ENCODE measurements at regions not wholly inside any gene's neighbourhood (a gene's known extent, or its start where the extent isn't known, plus 50 kb on each side); places are given as distances from the start of the nearest gene placed in this dataset.

GRCh38 chr4:151472297-151472696 is 63.3 kb downstream of the FHIP1A start:
- TF ChIP-seq, protein P1, sequence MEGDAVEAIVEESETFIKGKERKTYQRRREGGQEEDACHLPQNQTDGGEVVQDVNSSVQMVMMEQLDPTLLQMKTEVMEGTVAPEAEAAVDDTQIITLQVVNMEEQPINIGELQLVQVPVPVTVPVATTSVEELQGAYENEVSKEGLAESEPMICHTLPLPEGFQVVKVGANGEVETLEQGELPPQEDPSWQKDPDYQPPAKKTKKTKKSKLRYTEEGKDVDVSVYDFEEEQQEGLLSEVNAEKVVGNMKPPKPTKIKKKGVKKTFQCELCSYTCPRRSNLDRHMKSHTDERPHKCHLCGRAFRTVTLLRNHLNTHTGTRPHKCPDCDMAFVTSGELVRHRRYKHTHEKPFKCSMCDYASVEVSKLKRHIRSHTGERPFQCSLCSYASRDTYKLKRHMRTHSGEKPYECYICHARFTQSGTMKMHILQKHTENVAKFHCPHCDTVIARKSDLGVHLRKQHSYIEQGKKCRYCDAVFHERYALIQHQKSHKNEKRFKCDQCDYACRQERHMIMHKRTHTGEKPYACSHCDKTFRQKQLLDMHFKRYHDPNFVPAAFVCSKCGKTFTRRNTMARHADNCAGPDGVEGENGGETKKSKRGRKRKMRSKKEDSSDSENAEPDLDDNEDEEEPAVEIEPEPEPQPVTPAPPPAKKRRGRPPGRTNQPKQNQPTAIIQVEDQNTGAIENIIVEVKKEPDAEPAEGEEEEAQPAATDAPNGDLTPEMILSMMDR (conservative IDR thresholded peaks at IDR 0.05; ENCODE audit: low read depth, low read length) = no peak
- TF ChIP-seq EZH2 (IDR thresholded peaks at IDR 0.05; ENCODE audit: borderline replicate concordance, low read depth, low read length, poor library complexity, severe bottlenecking) = no peak
- no TSS peak for BruUV-seq (replicated peaks)
- Histone ChIP-seq H3K9me3 (ENCODE audit: low read depth, low read length, poor library complexity, severe bottlenecking) (no peaks in the 10 kb centered on the region), H3K27ac (ENCODE audit: low read depth, low read length, poor library complexity, severe bottlenecking) (no peak overlapping the region), H3K36me3 (ENCODE audit: insufficient read depth, low read length, poor library complexity, severe bottlenecking) (no peaks in the 10 kb centered on the region), H3K4me1 (ENCODE audit: insufficient read depth, low read length, poor library complexity, severe bottlenecking) (no peaks in the 10 kb centered on the region), H3K27me3 (replicated peaks; ENCODE audit: insufficient read depth, low read depth, low read length, poor library complexity) (no peaks in the 10 kb centered on the region), H3K4me3 (ENCODE audit: low read depth, low read length, poor library complexity, severe bottlenecking) (no peak overlapping the region)
- ChIA-PET POLR2A (ENCODE audit: low non-redundant PET) (no interaction called here), CTCF (no interaction called here)
- no peak for DNase-seq (ENCODE audit: low spot score)
- intact Hi-C loops (cut with micrococcal nuclease; ENCODE audit: unreplicated experiment) = no loop called here

GRCh38 chr4:151472711-151473110 is 63.7 kb downstream of the FHIP1A start:
- POLR2A ChIA-PET (ENCODE audit: low non-redundant PET) = no interaction called here
- BruUV-seq (replicated peaks) = no TSS peak
- Histone ChIP-seq H3K27ac (ENCODE audit: low read depth, low read length, poor library complexity, severe bottlenecking) (no peak overlapping the region), H3K27me3 (replicated peaks; ENCODE audit: insufficient read depth, low read depth, low read length, poor library complexity) (no peaks in the 10 kb centered on the region), H3K4me1 (ENCODE audit: insufficient read depth, low read length, poor library complexity, severe bottlenecking) (no peaks in the 10 kb centered on the region), H3K4me3 (ENCODE audit: low read depth, low read length, poor library complexity, severe bottlenecking) (no peak overlapping the region), H3K9me3 (ENCODE audit: low read depth, low read length, poor library complexity, severe bottlenecking) (no peaks in the 10 kb centered on the region), H3K36me3 (ENCODE audit: insufficient read depth, low read length, poor library complexity, severe bottlenecking) (no peaks in the 10 kb centered on the region)
- TF ChIP-seq, protein P1 (conservative IDR thresholded peaks at IDR 0.05; ENCODE audit: low read depth, low read length) = no peak
- TF ChIP-seq EZH2 (IDR thresholded peaks at IDR 0.05; ENCODE audit: borderline replicate concordance, low read depth, low read length, poor library complexity, severe bottlenecking) = no peak
- no peak for DNase-seq (ENCODE audit: low spot score)
- intact Hi-C loops (cut with micrococcal nuclease; ENCODE audit: unreplicated experiment) = no loop called here
- CTCF ChIA-PET = no interaction called here

DNA sequence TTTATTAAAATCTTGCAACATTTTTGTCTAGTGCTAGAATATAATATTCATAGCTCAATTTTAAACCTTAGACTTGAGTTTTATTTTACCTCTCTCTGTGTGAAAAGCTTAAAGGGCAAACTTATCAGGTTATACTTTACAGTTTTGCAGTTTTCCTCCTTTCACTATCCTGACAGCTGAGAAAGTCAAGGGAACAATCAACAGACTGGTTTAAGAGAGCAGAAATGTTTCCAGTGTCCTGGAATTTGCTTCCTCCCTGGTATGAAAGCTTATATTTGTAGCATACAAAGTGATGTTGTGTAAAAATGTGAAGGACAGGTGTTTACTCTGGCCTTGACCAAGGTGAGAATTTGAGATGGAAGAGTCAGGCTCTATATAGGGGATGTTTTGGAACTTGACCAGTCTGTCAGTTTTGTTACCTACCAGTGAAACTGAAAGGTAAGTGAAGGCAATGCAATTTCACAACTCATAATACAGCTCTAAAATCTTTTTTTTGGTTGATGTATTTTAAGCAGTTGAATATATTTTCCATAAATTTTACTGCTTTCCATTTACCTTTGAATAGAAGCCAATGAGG is 64.6 kb downstream of the FHIP1A start:
- H3K27me3 ChIP-seq (replicated peaks; ENCODE audit: insufficient read depth, low read depth, low read length, poor library complexity) = no peaks in the 10 kb centered on the region
- intact Hi-C loops (cut with micrococcal nuclease; ENCODE audit: unreplicated experiment) = no loop called here
- no peak for TF ChIP-seq EZH2 (IDR thresholded peaks at IDR 0.05; ENCODE audit: borderline replicate concordance, low read depth, low read length, poor library complexity, severe bottlenecking)
- TF ChIP-seq, protein P1 (conservative IDR thresholded peaks at IDR 0.05; ENCODE audit: low read depth, low read length) = no peak
- no peak overlapping the region for H3K4me3 ChIP-seq (ENCODE audit: low read depth, low read length, poor library complexity, severe bottlenecking)
- ChIA-PET POLR2A (ENCODE audit: low non-redundant PET) (no interaction called here), CTCF (no interaction called here)
- DNase-seq (ENCODE audit: low spot score) = no peak
- no TSS peak for BruUV-seq (replicated peaks)
- H3K27ac ChIP-seq (ENCODE audit: low read depth, low read length, poor library complexity, severe bottlenecking) = no peak overlapping the region
- no peaks in the 10 kb centered on the region for H3K9me3 ChIP-seq (ENCODE audit: low read depth, low read length, poor library complexity, severe bottlenecking)
- no peaks in the 10 kb centered on the region for H3K36me3 ChIP-seq (ENCODE audit: insufficient read depth, low read length, poor library complexity, severe bottlenecking)
- H3K4me1 ChIP-seq (ENCODE audit: insufficient read depth, low read length, poor library complexity, severe bottlenecking) = no peaks in the 10 kb centered on the region

All from A673 (cell line).